Mucosa of descending colon (tissue), 3 donors: ENCODE measurements at regions not wholly inside any gene's neighbourhood (a gene's known extent, or its start where the extent isn't known, plus 50 kb on each side); places are given as distances from the start of the nearest gene placed in this dataset.
A peak's percentile ranks its signal among the peaks of the same experiment; 100 is the strongest.

ENCODE experiments used
- ATAC-seq: fragments of 200-7000 bp; cut with Tn5 transposase; one replicate; pipeline ENCODE4 v1.9.1; 2020; ENCODE audit warnings: mild to moderate bottlenecking, moderate library complexity
- DNase-seq, 3 donors: peaks; one replicate each; pipeline ENCODE4 v3.0.0-alpha.2; 2020
- H3K36me3 ChIP-seq: fragments of 200-600 bp; one replicate; pipeline ENCODE4 v1.8.0; 2021; ENCODE audit warnings: low read depth, mild to moderate bottlenecking
- H3K4me1 ChIP-seq: fragments of 200-600 bp; one replicate; pipeline ENCODE4 v1.8.0; 2021; ENCODE audit warnings: low read depth, mild to moderate bottlenecking
- H3K4me3 ChIP-seq: fragments of 200-600 bp; one replicate; pipeline ENCODE4 v1.8.0; 2021; ENCODE audit warnings: mild to moderate bottlenecking
- H3K9me3 ChIP-seq: fragments of 200-600 bp; one replicate; pipeline ENCODE4 v1.8.0; 2021; ENCODE audit warnings: mild to moderate bottlenecking
- CTCF ChIP-seq: fragments of 200-600 bp; IDR thresholded peaks from one replicate; pipeline ENCODE4 v1.8.0; 2022; ENCODE audit warnings: antibody characterized with exemption, mild to moderate bottlenecking
- intact Hi-C, 2 donors: fragments of 100-400 bp; cut with DNase I in 1 of 2; cut with micrococcal nuclease in 1 of 2; formaldehyde crosslinking; loops; one replicate each; pipeline versions ENCODE4 v1.11.0 to v1.11.1; 2022; cut with DNase I, micrococcal nuclease
- donor health status: DM: no; HTN: no; CAD: no; lungs with moderate emphysema.
- donor health status: DM: no; HTN: no; CAD: no.
- donor health status: DM: no; HTN: yes; CAD: no.

DNA sequence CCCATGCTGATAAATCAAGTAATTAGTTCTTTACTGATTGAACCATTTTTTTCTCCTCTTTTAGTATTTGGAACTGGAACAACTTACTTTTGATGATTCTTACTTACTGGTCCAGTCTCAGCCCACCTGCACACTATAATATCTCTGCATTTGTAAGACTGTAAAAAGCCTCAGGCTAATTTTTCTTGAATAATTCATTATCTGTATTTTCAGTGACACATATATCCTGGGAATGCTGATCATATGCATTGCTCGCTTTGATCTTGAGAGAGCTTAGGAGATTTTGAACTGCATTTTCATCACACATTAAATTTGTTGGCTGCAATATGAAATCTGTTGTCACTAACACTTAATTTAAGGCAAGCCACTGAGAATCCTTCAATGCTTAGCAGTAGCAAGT is 760.6 kb downstream of the EDEM1 start:
- no peak overlapping the region for H3K4me3 ChIP-seq
- TF ChIP-seq CTCF, result no peak
- intact Hi-C loops, result no loop called here
- DNase-seq, result no peak
- H3K9me3 ChIP-seq, result no peaks in the 10 kb centered on the region
- no peaks in the 10 kb centered on the region for H3K36me3 ChIP-seq
- no peak for ATAC-seq
- H3K4me1 ChIP-seq, result no peaks in the 10 kb centered on the region

- Histone ChIP-seq H3K36me3 (no peaks in the 10 kb centered on the region), H3K4me3 (no peak overlapping the region), H3K4me1 (no peaks in the 10 kb centered on the region), H3K9me3 (no peaks in the 10 kb centered on the region)
- DNase-seq, result no peak
- no peak for TF ChIP-seq CTCF
- intact Hi-C loops, result no loop called here
- no peak for ATAC-seq
Measured at GRCh38 chr3:5951026-5951425, 763.5 kb downstream of the EDEM1 start.

- Histone ChIP-seq H3K4me1 (no peaks in the 10 kb centered on the region), H3K4me3 (no peak overlapping the region), H3K36me3 (no peaks in the 10 kb centered on the region), H3K9me3 (no peaks in the 10 kb centered on the region)
- ATAC-seq (no peak), DNase-seq (no peak)
- no peak for TF ChIP-seq CTCF
- intact Hi-C loops, result no loop called here
Measured at GRCh38 chr3:5972586-5972985, 785.1 kb downstream of the EDEM1 start.

- Histone ChIP-seq H3K36me3 (no peaks in the 10 kb centered on the region), H3K9me3 (no peaks in the 10 kb centered on the region), H3K4me3 (no peak overlapping the region), H3K4me1 (no peaks in the 10 kb centered on the region)
- DNase-seq (peak in 1 of 3 donors; percentile 8), ATAC-seq (peak; percentile 27)
- TF ChIP-seq CTCF, result no peak
- intact Hi-C loops, result no loop called here
Measured at GRCh38 chr3:5974630-5975322, 787.3 kb downstream of the EDEM1 start.

GRCh38 chr3:5977331-5977730 is 789.8 kb downstream of the EDEM1 start:
- no peak for TF ChIP-seq CTCF
- Histone ChIP-seq H3K4me1 (no peaks in the 10 kb centered on the region), H3K9me3 (no peaks in the 10 kb centered on the region), H3K4me3 (no peak overlapping the region), H3K36me3 (no peaks in the 10 kb centered on the region)
- no peak for DNase-seq
- intact Hi-C loops, result no loop called here
- ATAC-seq, result no peak

DNA sequence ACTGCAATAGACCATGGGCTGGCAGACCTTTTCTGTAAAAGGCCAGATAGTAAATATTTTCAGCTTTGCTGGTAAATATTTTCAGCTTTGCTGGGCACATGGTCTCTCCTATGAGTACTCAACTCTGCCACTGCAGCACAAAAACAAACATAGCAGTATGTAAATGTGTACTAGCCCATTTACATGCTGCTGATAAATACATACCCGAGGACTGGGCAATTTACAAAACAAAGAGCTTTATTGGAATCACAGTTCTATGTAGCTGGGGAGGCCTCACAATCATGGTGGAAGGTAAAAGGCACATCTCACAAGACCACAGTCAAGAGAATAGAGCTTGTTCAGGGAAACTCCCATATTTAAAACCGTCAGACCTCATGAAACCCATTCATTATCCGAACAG is 793.0 kb downstream of the EDEM1 start:
- intact Hi-C loops, result no loop called here
- no peak for TF ChIP-seq CTCF
- ATAC-seq, result no peak
- DNase-seq, result no peak
- Histone ChIP-seq H3K9me3 (no peaks in the 10 kb centered on the region), H3K4me1 (no peaks in the 10 kb centered on the region), H3K4me3 (no peak overlapping the region), H3K36me3 (no peaks in the 10 kb centered on the region)
